Liver (tissue), 8 donors: ENCODE measurements at regions not wholly inside any gene's neighbourhood (a gene's known extent, or its start where the extent isn't known, plus 50 kb on each side); places are given as distances from the start of the nearest gene placed in this dataset.
"Not testable (repeated sequence)": the region's sequence is repeated elsewhere in the genome, so short reads cannot be mapped to it uniquely, and the experiment has no call there.

Source experiments
- DNase-seq: peaks from one replicate; pipeline ENCODE4 v3.0.0-alpha.2; 2017; ENCODE audit warnings: low spot score
- H3K27ac ChIP-seq, 2 donors: one replicate each; pipeline ENCODE4 v1.7.0; 2013; ENCODE audit warnings: inconsistent platforms in 2 of 2, low read length in 2 of 2, control low read depth in 1 of 2, low read depth in 1 of 2, mild to moderate bottlenecking in 1 of 2
- H3K27me3 ChIP-seq, 4 donors: one replicate each; pipeline versions ENCODE4 v1.6.1 to v1.7.0; 2013; ENCODE audit warnings: low read length in 3 of 4, inconsistent platforms in 1 of 4, mild to moderate bottlenecking in 1 of 4, moderate library complexity in 1 of 4; ENCODE audit not compliant: control insufficient read depth in 4 of 4, insufficient read depth in 4 of 4
- H3K36me3 ChIP-seq, 4 donors: one replicate each; pipeline versions ENCODE4 v1.6.1 to v1.7.0; 2013; ENCODE audit warnings: low read length in 3 of 4, mild to moderate bottlenecking in 3 of 4, low read depth in 1 of 4, moderate library complexity in 1 of 4; ENCODE audit not compliant: control insufficient read depth in 4 of 4, insufficient read depth in 3 of 4
- H3K4me1 ChIP-seq, 4 donors: one replicate each; pipeline versions ENCODE4 v1.6.1 to v1.7.0; 2013; ENCODE audit warnings: low read length in 3 of 4, mild to moderate bottlenecking in 3 of 4, moderate library complexity in 1 of 4; ENCODE audit not compliant: control insufficient read depth in 4 of 4, insufficient read depth in 4 of 4
- H3K4me3 ChIP-seq, 3 donors: one replicate each; pipeline versions ENCODE4 v1.6.1 to v1.7.0; 2013; ENCODE audit warnings: low read length in 3 of 3, control low read depth in 1 of 3, low read depth in 1 of 3, mild to moderate bottlenecking in 1 of 3
- H3K9ac ChIP-seq, 2 donors: one replicate each; pipeline ENCODE4 v1.7.0; 2013; ENCODE audit warnings: low read length in 2 of 2, mild to moderate bottlenecking in 2 of 2, moderate library complexity in 2 of 2, control low read depth in 1 of 2, low read depth in 1 of 2
- H3K9me3 ChIP-seq, 4 donors: one replicate each; pipeline versions ENCODE4 v1.6.1 to v1.7.0; 2013; ENCODE audit warnings: low read length in 3 of 4; ENCODE audit not compliant: control insufficient read depth in 4 of 4
- ATF3 ChIP-seq: IDR thresholded peaks from 2 replicates; pipeline ENCODE4 v1.6.1; 2016; ENCODE audit warnings: antibody characterized with exemption
- CTCF ChIP-seq: fragments of 150-350 bp; IDR thresholded peaks from 2 replicates; pipeline ENCODE4 v1.5.1; 2017; ENCODE audit warnings: improper control_type of control experiment, low read depth, low read length; ENCODE audit not compliant: missing input control
- EGR1 ChIP-seq, 2 donors: IDR thresholded peaks; 2 replicates each; pipeline ENCODE4 v1.6.1; 2016 to 2018; ENCODE audit warnings: antibody characterized with exemption in 2 of 2, low read depth in 2 of 2
- FOXA1 ChIP-seq: IDR thresholded peaks from 2 replicates; pipeline ENCODE4 v1.6.1; 2016; ENCODE audit warnings: antibody characterized with exemption
- FOXA2 ChIP-seq: IDR thresholded peaks from 2 replicates; pipeline ENCODE4 v1.6.1; 2016; ENCODE audit warnings: antibody characterized with exemption
- GABPA ChIP-seq, 2 donors: IDR thresholded peaks in 1 of 2; conservative IDR thresholded peaks in 1 of 2; 2 replicates each; pipeline ENCODE4 v1.6.1; 2016; ENCODE audit warnings: antibody characterized with exemption in 2 of 2, mild to moderate bottlenecking in 1 of 2, moderate library complexity in 1 of 2
- HNF4G ChIP-seq: IDR thresholded peaks from 2 replicates; pipeline ENCODE4 v1.6.1; 2016; ENCODE audit warnings: antibody characterized with exemption
- JUND ChIP-seq, 2 donors: IDR thresholded peaks; 2 replicates each; pipeline ENCODE4 v1.6.1; 2016; ENCODE audit warnings: antibody characterized with exemption in 2 of 2
- MAX ChIP-seq: IDR thresholded peaks from 2 replicates; pipeline ENCODE4 v1.6.1; 2016; ENCODE audit warnings: antibody characterized with exemption
- NR2F2 ChIP-seq: IDR thresholded peaks from 2 replicates; pipeline ENCODE4 v1.6.1; 2016; ENCODE audit warnings: antibody characterized with exemption
- RAD21 ChIP-seq, 2 donors: IDR thresholded peaks; 2 replicates each; pipeline ENCODE4 v1.6.1; 2016; ENCODE audit warnings: antibody characterized with exemption in 2 of 2, mild to moderate bottlenecking in 2 of 2
- REST ChIP-seq: IDR thresholded peaks from 2 replicates; pipeline ENCODE4 v1.6.1; 2016; ENCODE audit warnings: antibody characterized with exemption, mild to moderate bottlenecking
- RXRA ChIP-seq, 2 donors: IDR thresholded peaks; 2 replicates each; pipeline ENCODE4 v1.6.1; 2017 to 2018; ENCODE audit warnings: antibody characterized with exemption in 2 of 2, mild to moderate bottlenecking in 1 of 2
- SP1 ChIP-seq: IDR thresholded peaks from 2 replicates; pipeline ENCODE4 v1.6.1; 2018; ENCODE audit warnings: antibody characterized with exemption, mild to moderate bottlenecking
- TAF1 ChIP-seq: conservative IDR thresholded peaks from 2 replicates; pipeline ENCODE4 v1.6.1; 2016; ENCODE audit warnings: antibody characterized with exemption, mild to moderate bottlenecking
- YY1 ChIP-seq: IDR thresholded peaks from 2 replicates; pipeline ENCODE4 v1.6.1; 2016; ENCODE audit warnings: antibody characterized with exemption, mild to moderate bottlenecking
- ZBTB33 ChIP-seq: IDR thresholded peaks from 2 replicates; pipeline ENCODE4 v1.6.1; 2016; ENCODE audit warnings: antibody characterized with exemption
- WGBS: extraction: QIAGEN DNeasy Blood & Tissue Kit; methylation state at CpG from one replicate; pipeline ENCODE4 v1.1.7; 2013; 5-methylcytosine and 5-hydroxymethylcytosine counted together
- donor health status: healthy.
- donor health status: healthy.
- donor health status: healthy.
- donor health status: healthy.
- donor health status: healthy.

GRCh38 chr14:43568022-43568421 is 939.1 kb downstream of the FSCB start:
- Histone ChIP-seq H3K36me3 (no peaks in the 10 kb centered on the region), H3K9me3 (no peaks in the 10 kb centered on the region), H3K4me1 (no peaks in the 10 kb centered on the region), H3K9ac (no peak overlapping the region), H3K27me3 (no peaks in the 10 kb centered on the region), H3K4me3 (no peak overlapping the region), H3K27ac (no peak overlapping the region)
- WGBS, result 48% methylated on average over 1 of the region's 1 CpG
- DNase-seq, result no peak
- TF ChIP-seq FOXA1 (no peak), TAF1 (no peak), RXRA (IDR thresholded peaks at IDR 0.05) (no peak), HNF4G (no peak), EGR1 (IDR thresholded peaks at IDR 0.05; ENCODE audit: low read depth in 2 of 2) (no peak), FOXA2 (no peak), REST (no peak), RAD21 (IDR thresholded peaks at IDR 0.05) (no peak), YY1 (no peak), SP1 (no peak), JUND (IDR thresholded peaks at IDR 0.05) (no peak)

GRCh38 chr14:43548368-43548767 is 958.7 kb downstream of the FSCB start:
- Histone ChIP-seq H3K4me1 (no peaks in the 10 kb centered on the region), H3K4me3 (no peak overlapping the region), H3K27ac (no peak overlapping the region), H3K27me3 (no peaks in the 10 kb centered on the region), H3K36me3 (no peaks in the 10 kb centered on the region), H3K9ac (no peak overlapping the region), H3K9me3 (no peaks in the 10 kb centered on the region)
- TF ChIP-seq ATF3 (no peak), FOXA2 (no peak), EGR1 (IDR thresholded peaks at IDR 0.05; ENCODE audit: low read depth in 2 of 2) (no peak)
- 94% methylated on average over 1 of the region's 1 CpG for WGBS
- no peak for DNase-seq

GRCh38 chr14:43547596-43547995 is 959.5 kb downstream of the FSCB start:
- not testable (repeated sequence) for H3K9me3 ChIP-seq, H3K27me3 ChIP-seq, H3K9ac ChIP-seq, H3K4me3 ChIP-seq, DNase-seq, H3K4me1 ChIP-seq, H3K36me3 ChIP-seq, H3K27ac ChIP-seq
- 56% methylated on average over 2 of the region's 2 CpGs for WGBS

GRCh38 chr14:43541356-43541755 is 965.7 kb downstream of the FSCB start:
- H3K9me3 ChIP-seq, result no peaks in the 10 kb centered on the region
- H3K4me1 ChIP-seq, result no peaks in the 10 kb centered on the region
- no peak overlapping the region for H3K27ac ChIP-seq
- no peaks in the 10 kb centered on the region for H3K27me3 ChIP-seq
- H3K36me3 ChIP-seq, result no peaks in the 10 kb centered on the region
- 91% methylated on average over 11 of the region's 11 CpGs for WGBS
- H3K9ac ChIP-seq, result no peak overlapping the region
- no peak overlapping the region for H3K4me3 ChIP-seq
- no peak for DNase-seq
- no peak for TF ChIP-seq RXRA (IDR thresholded peaks at IDR 0.05)
- TF ChIP-seq RAD21 (IDR thresholded peaks at IDR 0.05), result no peak
- no peak for TF ChIP-seq MAX
- TF ChIP-seq EGR1 (IDR thresholded peaks at IDR 0.05; ENCODE audit: low read depth in 2 of 2), result no peak
- no peak for TF ChIP-seq HNF4G
- no peak for TF ChIP-seq CTCF
- TF ChIP-seq JUND (IDR thresholded peaks at IDR 0.05), result no peak
- no peak for TF ChIP-seq TAF1
- TF ChIP-seq FOXA2, result no peak
- TF ChIP-seq ZBTB33, result no peak
- no peak for TF ChIP-seq NR2F2
- TF ChIP-seq GABPA (IDR thresholded peaks at IDR 0.05 in 1 of 2, conservative IDR thresholded peaks at IDR 0.05 in 1 of 2), result no peak
